MV-4-11 (cell line): ENCODE measurements at regions not wholly inside any gene's neighbourhood (a gene's known extent, or its start where the extent isn't known, plus 50 kb on each side); places are given as distances from the start of the nearest gene placed in this dataset.

Experiments
- DNase-seq: peaks from one replicate; lab custom pipeline; 2025; lab: John Stamatoyannopoulos, UW

DNA sequence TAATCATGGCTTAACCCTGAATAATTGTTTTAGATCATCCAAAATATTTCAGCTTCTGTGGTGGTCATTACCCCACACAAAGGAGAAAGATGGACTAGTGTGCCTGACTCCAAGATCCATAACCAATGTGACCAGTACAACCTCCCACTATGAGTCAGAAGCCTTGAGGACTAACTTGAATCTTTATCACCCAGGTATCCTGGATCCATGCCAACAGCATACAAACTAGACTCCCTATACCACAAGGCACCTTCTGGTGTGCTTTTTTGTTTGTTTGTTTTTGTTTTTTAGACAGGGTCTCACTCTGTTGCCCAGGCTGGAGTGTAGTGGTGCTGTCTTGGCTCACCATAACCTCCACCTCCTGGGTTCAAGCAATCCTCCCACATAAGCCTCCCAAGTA, 317.7 kb downstream of the VPS13C start:
- no peak for DNase-seq

DNA sequence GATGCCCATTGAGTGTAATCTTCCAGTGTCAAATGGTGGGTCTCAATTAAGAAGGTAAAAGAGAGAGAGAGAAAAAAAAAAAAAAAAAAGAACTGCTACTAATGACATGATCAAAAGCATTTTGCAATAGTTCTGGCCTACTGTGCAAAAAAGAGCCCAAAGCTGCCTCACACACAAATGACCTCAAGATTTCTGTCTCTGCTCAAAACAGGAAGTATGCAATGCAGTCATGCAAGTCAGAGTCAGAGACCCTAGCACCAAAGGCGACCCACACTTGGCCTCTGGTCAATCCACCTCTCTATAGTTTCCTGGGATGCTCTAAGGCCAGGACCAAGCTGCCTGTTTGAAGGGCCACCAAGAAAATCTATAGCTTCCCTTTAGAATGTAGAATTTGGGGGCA, 323.5 kb downstream of the VPS13C start:
- peak; percentile 62 for DNase-seq

DNA sequence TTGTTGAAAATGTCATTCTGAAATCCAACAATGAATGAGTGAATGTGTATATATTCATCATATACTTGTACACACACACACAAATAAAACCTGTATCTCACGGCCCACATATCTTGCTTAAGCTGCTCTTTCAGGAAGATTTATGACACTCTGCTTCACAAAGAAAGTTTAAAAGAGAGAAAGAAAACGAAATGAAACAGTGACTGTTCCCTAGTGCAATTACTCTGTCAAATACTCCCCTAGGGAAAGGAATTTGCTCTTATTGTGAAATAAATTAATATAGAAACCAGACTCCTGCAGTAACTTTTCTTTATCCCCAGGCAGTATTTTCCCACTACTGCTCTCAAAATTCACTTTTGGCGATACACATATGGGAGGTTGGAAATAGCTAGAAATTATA, 329.1 kb downstream of the VPS13C start:
- DNase-seq, result no peak

DNA sequence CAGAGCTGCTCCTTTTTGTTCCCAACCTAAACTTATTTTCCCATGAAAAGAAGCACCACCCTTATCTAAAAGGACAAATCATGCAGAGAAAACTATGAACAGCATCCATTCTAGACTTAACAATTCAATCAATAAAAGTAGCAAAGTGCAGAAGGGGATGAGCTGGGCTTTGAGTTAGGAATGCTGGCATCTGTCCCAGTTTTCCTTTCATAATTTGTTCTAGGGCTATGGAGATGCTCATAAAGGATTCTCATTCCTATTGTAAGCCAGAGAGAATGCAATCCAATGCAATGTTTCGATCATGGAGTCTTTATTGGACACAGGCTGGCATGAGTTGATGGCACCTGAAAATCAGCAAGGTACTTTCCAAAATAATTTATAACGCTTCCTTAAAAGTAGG, 330.6 kb downstream of the VPS13C start:
- DNase-seq, result no peak

DNA sequence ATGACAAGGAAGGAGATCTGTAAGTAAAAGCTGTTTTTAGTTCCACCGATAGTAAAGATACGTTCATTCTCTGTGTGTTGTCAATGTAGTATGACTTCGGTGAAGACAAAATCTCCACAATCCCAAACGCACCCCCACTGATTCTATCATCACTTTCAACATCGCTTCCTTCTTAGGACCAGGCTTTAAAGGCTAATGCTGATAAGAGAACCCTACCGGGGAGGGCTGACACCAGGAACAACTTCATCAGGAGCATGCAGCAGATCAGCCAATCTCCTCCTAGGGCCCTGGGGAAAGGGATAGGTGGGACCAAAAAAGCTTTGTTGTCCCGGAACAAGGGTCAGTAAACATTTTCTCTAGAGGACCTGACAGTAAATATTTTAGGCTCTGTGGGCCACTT, 334.1 kb downstream of the VPS13C start:
- DNase-seq, result no peak

DNA sequence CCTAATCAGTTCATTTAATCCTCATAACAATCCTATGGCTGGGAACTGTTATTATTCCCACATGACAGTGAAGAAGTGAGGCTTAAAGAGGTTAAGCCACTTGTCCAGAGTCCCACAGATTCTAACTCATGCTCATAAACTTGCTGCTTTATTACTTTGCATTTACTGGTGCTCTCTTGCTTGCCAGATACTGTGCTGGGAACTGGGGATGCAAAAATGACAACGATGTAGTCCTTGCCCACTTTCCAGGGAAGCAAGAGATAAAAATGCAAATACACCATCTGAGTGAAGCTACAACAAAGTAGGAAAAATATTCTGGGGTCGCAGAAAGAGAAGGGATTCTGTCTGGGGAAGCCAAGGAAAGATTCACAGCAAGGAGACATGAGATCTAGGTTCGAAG, 335.0 kb downstream of the VPS13C start:
- no peak for DNase-seq

DNA sequence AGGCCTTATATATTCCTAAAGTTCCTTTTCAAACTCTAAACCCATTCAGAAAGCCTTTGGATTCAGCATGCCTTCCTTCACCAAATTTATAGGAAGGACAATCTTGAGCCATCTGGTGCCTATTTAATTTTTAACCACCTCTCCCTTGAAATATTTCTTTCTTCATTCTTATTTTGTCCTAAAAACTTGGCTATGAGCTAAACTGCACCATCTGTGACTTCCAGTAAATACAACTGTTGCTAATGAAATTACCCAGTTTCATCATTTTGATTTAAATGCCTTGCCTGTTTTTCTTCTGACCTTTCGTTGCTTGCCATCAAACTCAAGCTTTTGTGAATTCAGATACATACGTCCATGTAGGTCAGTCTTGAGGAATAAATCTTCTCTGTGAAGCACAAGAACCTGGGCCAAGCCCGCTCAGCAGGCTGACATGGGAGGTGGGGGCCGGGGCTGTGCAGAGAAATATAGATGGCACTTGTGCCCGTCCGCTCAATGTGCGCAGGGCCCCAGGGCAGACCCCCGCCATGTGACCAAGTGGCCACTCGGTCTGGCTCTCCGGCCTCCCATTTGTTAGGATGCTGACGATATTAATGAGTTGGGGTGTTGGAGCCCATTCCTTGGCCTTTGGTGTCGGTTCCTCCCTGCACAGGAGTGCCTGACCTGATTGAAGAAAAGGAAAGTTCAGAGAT, 335.9 kb downstream of the VPS13C start:
- no peak for DNase-seq

DNA sequence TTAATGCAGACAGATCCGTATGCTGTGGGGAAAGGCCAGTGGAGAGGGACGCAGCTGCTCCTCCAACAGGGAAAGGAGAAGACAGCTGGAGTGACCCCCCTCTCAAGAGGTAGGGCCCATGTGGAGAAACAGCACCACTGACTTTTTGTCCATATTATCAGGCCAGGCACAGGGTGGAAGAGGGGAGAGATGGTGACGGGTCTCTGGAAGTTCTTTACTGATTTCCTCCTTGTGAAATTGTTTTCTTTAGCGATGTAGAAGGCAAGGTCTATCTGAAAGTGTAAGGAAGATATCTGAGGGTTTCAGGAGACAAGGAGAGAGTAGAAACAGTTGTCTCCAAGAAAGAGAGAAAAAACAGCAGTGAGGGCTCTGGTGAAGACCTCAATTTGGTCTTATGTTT, 338.8 kb downstream of the VPS13C start:
- no peak for DNase-seq

DNA sequence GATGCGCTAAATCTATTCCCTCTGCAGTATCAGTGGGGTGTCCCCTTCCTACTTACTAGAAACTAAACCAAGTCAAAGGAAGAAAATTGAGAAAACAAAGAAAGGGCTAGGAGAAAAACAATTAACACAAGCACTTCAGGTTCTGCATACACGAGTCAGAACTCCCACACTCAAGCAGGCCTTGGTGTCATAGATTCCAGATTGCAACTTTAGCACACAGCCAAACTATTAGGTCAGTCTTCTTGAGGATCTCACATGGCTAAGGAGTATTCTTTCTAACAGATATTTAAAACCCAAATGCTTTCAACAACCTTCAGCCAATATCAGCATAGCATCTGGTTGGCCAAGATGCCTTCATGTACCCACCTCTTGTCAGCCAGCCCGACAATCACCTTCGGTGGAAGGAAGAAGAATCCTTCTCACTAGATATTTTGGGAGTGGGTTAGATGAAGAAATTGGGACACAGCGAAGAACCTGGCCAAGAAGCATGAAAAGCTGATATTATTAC, 340.0 kb downstream of the VPS13C start:
- no peak for DNase-seq

DNA sequence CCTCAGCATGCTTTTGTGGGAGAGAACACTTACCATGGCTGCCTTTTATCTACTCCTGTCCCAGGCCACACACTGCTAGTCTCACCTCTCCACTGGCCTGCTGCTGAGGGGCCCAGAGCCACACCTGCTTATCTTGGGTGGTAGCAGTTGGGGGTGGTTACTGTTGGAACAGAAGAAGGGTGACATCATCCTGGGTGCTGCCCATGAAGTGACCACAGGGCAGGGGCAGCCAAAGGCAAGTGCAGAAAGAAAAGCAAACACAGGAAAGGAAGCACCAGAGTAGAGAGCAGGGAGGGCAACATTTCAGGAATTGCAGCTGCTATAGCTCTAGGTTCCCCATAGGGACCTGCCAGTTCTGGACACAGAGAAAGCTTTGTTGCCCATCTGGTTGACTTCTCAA, 345.2 kb downstream of the VPS13C start:
- DNase-seq, result no peak

DNA sequence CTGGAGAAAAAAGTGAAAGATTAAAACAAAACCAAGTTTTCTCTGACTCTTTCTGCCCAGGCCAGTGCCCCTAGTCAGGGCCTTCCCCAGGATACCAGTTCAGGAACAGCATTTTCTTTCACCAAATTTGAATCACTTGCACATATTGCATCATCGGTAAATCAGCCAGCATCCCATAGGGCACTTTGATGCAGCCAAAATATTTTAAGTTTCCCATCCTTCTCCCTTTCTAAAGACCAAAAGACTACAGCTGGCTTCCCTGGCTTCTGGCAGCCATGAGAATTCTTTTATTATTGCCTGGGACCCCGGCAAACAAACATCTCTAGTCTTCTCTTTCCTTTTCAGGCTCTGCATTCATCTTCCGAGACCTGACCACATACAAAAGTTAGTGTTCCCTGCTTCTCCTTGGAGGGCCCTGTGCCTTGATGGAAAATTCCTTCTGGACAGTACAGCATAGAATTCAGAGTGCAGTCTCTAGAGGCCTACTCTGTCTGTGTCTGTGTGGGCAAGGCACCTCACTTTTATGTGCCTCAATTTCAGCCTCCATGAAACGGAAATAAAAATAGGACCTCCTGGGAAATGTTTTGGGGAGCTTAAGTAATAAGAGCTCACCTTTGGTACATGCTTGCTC, 348.0 kb downstream of the VPS13C start:
- DNase-seq, result no peak

DNA sequence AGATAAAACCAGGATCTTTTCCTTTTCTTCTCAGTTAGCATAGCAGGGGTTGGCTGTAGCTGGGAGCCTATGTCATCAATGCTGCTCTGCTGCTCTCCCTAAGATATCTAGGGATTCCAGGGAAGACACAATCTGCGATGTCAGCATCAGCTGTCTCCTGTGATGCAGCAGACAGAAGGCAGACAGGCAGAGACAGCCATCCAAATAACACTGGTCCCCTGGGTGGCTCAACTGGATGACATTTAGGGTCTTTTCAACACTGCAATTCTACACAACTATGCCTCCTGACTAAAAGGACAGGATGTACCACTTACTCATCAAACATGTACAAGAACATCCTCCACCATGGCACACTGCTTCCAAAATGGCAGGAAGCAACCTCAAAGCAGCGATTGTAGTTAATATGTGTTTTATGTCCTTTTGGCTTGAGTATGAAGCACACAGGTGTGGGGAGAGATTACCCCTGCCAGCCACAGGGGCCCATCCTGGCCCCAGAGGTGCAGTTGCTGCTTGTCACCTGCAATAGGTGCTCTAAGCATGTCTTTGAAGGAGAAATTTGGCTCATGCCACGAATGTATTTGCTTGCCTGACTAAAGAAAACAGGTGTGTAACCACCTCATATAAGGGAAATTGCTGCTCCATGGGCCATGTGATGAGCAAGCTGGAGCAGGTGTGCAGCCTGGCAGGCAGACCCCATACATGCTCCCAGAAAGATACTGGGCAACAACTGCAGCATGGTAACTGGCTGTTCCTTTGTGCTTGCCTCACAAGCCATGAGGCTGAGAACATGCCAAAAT, 357.8 kb downstream of the VPS13C start:
- no peak for DNase-seq

DNA sequence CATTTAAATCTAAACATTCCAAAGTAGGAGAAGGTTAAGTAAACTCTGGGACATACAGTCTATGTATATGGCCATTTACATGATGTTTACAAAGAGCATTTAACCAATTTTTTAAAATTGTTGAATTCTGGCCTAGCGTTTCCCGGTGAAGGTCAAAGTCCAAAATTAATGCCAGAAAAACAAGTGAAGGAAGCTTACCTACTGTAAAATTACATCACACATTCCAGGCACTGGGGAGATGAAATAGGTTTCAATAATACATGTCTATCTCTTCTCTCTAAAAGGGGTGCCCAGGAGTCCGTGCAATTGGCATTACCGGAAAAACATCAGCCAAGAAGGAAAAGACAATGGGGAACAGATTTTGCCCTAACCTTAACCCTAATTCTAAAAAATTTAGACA, 358.8 kb downstream of the VPS13C start:
- DNase-seq, result no peak

DNA sequence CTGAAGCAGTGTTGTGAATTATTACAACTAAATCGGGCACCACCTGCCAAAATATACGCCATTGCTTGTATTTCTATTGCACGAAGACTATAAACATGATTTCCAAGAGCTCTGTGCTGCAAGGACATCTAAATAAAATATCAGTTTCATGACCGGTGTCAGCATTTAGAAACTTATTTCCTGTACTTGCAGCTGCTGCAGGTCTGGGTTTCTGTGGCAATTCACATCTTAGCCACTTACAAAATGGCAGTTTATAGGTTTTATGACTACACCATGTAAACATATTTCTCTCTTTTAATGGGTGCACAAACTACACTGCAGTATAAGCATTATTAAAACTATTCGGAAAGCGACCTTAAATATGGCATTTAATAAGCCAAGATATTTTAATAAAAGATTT, 359.4 kb downstream of the VPS13C start:
- DNase-seq, result no peak

DNA sequence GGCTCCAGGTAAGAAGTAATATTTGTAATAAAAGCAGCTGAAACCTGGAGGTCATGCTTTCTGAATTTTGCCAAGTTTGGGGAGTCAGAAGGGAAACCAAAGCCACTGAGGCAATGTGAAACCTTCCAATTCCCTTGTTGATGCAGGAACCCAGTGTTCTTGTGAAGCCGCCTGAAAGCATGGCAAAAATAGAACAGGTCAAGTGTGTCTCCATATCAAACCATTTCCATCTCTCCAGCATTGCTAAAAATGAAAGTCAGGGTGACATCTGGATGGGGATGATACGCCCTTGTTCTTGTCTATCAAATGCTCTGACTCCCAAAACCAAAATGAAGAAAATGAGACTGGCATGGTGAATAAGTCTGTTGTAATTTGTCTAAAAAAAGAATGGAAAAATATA, 362.5 kb downstream of the VPS13C start:
- no peak for DNase-seq

DNA sequence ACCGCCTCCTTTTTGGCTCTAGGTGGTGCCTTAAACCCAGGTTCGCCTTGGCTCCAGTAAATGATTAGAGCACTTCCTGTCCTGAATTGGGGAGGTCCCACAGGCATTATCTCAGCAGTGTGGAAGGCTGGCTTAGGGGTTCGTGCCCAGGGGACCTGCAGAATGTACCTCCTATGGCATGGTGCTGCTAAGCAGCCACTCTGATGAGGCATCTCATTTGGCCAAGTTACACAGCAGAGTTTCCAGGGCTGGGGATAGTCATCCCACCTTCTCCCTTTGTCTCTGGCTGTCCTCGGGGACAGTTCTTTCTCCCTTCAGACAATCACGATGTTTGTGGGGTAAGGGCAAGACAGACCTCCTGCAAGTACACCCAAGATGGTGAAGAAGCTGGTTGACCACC, 371.2 kb downstream of the VPS13C start:
- no peak for DNase-seq

DNA sequence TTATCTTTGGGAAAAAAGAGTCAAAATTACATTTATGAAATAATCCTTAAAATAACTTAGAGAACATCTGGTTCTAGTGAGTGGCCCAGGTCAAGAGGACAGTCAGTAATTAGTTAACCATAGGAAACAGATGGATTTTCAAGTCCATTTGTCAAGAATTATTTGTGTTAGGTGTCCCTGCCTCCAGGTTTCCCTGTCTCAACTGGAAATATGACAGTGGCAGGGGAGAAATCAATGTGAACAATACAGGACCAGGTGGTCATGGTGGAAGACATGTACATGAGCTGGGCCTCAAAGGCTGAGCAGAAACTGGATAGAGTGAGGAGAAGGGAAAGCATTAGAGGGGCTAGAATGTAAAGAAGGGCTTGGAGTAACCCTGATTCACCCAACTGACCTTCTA, 372.6 kb downstream of the VPS13C start:
- no peak for DNase-seq

DNA sequence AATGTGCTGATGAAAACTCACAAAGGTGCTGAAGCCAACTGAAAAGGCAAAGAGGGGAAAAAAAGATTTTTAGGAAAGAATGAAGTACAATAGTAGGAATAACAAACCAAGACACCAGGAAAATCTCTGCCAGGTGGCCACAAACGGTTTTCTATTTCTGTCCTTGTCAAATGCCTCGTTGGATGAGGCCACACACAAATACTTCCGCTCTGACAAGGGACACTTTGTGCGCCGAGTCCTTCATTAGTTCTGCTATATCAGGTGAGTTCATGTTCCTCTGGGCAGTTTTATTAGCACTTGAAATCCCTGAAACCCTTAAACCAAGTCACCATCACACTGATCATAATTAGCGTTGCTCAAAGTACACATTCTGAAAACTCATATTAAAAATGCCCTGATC, 373.1 kb downstream of the VPS13C start:
- DNase-seq, result no peak

DNA sequence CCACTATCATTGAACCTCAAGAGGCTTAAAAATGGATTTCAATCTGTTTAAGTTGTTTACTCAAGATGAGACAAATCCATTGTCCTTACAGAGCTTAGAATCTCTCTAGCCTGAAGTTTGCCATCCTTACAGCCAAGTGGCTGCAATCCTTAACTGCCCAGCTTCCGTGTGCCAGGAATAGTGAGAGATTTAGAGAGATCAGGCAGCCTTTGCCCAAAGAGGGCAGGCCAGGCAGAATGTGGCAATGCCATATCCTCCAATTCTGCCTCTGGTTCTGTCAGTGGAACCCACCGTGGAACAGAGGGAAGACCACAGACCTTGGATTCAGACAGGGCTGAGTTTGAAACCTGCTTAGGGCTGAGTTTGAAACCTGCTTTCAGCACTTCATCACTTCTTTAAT, 374.3 kb downstream of the VPS13C start:
- no peak for DNase-seq

DNA sequence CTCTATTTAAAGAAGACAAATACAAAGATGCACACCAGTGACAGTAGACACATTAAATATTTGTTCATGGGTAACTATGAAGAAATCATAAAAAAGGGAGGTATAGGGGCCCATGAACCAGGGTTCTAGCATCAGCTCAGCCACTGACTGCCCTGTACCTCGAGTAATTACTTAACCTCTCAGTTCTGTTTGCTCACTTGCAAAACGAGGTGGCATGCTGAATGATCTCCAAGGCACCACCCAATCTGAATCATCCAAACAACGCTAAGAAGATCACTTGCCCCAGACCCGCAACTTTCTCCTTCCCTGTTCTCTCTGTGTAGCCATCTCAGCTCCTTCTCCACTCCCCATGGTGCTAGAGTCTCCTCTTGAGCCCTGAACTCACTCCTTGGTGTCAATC, 374.7 kb downstream of the VPS13C start:
- DNase-seq, result no peak

DNA sequence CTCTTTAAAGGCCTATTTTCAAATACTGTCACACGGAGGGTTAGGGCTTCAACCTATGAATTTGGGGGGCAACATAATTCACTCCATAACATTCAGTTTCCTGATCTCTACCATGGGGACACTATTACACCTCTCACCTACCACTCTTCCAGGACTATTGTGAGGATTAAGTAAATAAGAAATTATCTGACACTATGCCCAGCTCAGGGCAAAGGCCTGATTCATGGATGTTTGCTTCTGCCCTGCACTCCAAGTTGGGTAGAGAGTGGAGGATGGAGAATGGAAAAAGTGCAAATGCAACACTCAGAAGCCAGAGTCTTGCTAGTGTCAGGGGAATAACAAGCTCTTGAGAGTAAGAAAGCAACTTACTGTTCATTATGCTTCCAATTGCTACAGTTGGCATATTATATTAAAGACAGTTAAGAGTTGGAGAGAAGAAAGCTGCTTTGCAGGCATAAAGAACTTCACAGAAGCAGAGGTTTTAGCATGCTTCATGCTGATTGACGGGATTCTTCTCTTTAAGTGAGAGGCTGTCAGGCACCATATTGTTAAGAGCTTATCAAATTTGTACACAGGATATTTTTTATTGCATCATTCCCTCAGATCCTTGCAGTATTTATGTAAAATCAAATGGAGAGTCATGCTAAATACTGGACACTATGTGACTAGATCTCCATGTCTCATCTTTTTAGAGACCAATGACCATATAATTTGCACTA, 375.3 kb downstream of the VPS13C start:
- no peak for DNase-seq

DNA sequence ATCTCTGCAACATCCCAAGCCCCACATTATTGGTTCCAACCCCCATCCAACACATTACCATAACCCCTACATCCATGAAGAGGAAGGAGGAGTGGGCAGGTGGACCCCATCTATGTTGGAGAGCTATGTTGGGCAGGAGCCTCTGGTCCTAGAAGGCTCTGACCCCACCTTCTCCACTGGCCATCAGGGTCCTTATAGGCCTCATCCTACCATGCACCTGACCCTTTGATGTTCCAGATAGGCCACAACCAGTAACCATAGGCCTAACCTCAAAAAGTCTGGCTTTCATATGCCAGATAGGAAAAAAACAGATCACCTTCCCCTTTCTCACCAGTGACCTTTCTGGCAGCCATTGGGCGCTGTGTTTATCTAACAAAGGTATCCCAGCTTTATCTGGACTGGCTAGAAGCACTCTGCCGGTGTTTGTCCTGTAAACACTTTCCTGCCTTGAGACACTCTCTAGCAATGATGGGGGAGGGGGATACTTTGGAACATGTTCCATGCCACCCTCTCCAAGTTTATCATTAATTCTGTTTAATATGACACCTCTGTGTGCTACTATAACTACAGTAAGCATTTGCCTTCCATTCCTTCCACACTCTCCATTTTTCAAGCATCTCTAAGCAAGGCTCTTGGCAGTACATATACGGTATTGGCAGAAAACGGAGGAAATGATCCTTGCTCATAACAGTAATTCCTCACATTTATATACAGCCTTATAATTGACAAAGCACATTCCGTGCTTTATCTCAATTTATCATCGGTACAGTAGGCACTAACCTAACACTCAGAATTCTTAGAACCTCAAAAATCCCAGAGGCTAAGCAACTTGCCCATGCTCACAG, 377.1 kb downstream of the VPS13C start:
- no peak for DNase-seq
